Chondrocyte (in vitro differentiated cells): ENCODE measurements at regions not wholly inside any gene's neighbourhood (a gene's known extent, or its start where the extent isn't known, plus 50 kb on each side); places are given as distances from the start of the nearest gene placed in this dataset.

ENCODE experiments used
- DNase-seq: peaks from one replicate; pipeline ENCODE4 v3.0.0; 2021; ENCODE audit warnings: mixed read lengths, low spot score
- H3K27ac Mint-ChIP-seq: one replicate; pipeline ENCODE4 v1.8.0; 2021; ENCODE audit warnings: mild to moderate bottlenecking, moderate library complexity, mixed read lengths; ENCODE audit not compliant: unreplicated experiment
- H3K27me3 Mint-ChIP-seq: 2 replicates; pipeline ENCODE4 v1.8.0; 2021; ENCODE audit warnings: low read depth, mixed read lengths
- H3K36me3 Mint-ChIP-seq: 2 replicates; pipeline ENCODE4 v1.8.0; 2021; ENCODE audit warnings: low read depth, mixed read lengths
- H3K4me1 Mint-ChIP-seq: 2 replicates; pipeline ENCODE4 v1.8.0; 2021; ENCODE audit warnings: low read depth, mild to moderate bottlenecking, mixed read lengths
- H3K4me3 Mint-ChIP-seq: one replicate; pipeline ENCODE4 v1.8.0; 2021; ENCODE audit warnings: mild to moderate bottlenecking, moderate library complexity, mixed read lengths; ENCODE audit not compliant: unreplicated experiment
- H3K9me3 Mint-ChIP-seq: 2 replicates; pipeline ENCODE4 v1.8.0; 2021; ENCODE audit warnings: low read depth, mixed read lengths
- CTCF ChIP-seq: fragments of 200-600 bp; sonication (generic); IDR thresholded peaks from 2 replicates; pipeline ENCODE4 v1.5.0; 2021; ENCODE audit warnings: antibody characterized with exemption, mild to moderate bottlenecking, moderate library complexity

DNA sequence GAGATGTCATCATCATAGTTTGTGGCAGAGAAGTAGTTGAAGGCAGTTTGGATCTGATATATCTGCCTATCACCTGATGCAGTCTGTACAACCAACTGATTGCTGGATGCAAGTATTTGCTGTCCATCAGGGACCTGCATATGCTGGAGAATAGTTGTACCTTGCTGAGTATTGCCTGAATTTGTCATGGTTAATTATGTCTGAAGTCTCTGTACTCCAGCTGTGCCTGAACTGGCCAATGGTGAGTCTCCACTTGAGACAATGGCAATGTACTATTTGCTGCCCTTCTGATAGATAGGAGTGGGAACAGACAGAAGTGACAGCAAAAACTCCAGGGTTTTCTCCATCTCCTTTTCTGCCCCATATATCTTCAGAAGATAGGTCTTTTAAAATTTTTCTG is 531.5 kb downstream of the EPHA7 start:
- H3K4me3 Mint-ChIP-seq, result no peak overlapping the region
- no peaks in the 10 kb centered on the region for H3K4me1 Mint-ChIP-seq
- TF ChIP-seq CTCF, result no peak
- H3K27ac Mint-ChIP-seq, result no peak overlapping the region
- DNase-seq, result no peak
- no peaks in the 10 kb centered on the region for H3K36me3 Mint-ChIP-seq
- no peaks in the 10 kb centered on the region for H3K27me3 Mint-ChIP-seq
- peaks cover 31% of the 10 kb centered on the region for H3K9me3 Mint-ChIP-seq

DNA sequence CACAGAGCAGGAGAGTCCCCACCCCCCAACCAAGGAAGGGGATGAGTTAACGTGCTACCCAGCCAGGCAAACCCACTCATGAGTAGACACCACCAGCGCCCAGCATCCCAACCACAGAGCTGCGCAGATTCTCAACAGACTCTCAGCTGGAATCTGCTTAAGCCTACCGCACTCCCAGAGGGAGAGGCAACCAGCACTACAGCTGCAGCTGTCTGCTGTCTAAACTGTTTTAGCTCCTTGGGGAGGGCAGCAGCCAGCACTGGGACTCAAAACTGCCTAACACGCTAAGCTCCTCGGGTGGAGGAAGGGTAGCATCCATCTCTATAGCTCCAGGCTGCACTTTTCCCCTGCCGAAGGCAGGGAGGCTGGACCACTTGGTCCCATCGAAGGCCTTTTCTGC is 539.8 kb downstream of the EPHA7 start:
- no peak overlapping the region for H3K27ac Mint-ChIP-seq
- H3K4me3 Mint-ChIP-seq, result no peak overlapping the region
- DNase-seq, result no peak
- no peaks in the 10 kb centered on the region for H3K4me1 Mint-ChIP-seq
- H3K9me3 Mint-ChIP-seq, result peaks cover 51% of the 10 kb centered on the region
- no peak for TF ChIP-seq CTCF
- H3K27me3 Mint-ChIP-seq, result no peaks in the 10 kb centered on the region
- H3K36me3 Mint-ChIP-seq, result peaks cover 4% of the 10 kb centered on the region

DNA sequence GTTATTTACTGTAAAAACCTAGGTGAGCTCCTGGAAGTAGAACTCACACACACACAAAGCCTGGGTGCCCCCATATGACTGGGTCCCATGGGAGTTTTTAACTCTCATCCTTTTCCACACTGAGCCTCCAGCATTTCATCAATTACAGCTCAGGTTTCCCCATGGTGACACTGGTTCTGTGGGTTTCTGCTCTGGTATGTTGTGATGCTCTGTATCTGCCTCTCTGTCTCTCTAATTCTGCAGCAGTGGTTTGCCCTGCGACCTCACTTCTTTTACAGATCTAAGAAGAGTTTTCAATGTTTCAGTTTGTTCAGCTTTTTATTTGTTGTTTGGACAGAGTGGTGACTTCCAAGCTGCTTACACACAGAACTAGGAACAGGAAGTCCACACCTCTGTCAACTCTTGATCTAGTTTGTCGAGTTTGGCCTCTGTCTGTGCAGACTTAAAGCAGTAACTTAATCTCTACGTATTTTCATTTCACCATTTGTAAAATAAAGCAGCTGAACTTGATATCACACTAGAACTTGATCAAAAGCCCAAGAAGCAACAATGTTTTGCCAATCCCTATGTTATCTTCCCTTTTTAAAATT is 554.3 kb downstream of the EPHA7 start:
- no peak for DNase-seq
- no peaks in the 10 kb centered on the region for H3K27me3 Mint-ChIP-seq
- H3K4me1 Mint-ChIP-seq, result no peaks in the 10 kb centered on the region
- H3K27ac Mint-ChIP-seq, result no peak overlapping the region
- peaks cover 4% of the 10 kb centered on the region for H3K9me3 Mint-ChIP-seq
- H3K36me3 Mint-ChIP-seq, result no peaks in the 10 kb centered on the region
- no peak overlapping the region for H3K4me3 Mint-ChIP-seq
- no peak for TF ChIP-seq CTCF

DNA sequence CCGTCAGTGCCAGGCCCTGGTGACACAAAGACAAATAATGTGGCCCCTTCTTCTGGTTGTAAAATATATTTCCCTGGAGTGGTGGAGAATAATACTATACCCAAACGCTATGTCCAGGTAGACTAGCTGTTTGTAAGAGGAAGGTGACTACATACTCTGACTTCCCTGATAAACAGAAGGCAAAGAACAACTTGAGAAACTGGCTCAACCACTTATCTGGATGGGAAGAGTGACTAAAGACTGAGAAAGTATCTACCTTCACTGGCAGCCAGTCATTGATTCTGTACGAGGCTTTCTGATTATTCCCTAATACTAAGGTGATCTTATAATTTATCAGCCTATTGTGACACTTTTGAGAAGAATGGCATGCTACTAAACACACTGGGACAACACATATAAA is 569.7 kb downstream of the EPHA7 start:
- H3K4me1 Mint-ChIP-seq, result no peaks in the 10 kb centered on the region
- H3K27ac Mint-ChIP-seq, result no peak overlapping the region
- no peak for TF ChIP-seq CTCF
- H3K27me3 Mint-ChIP-seq, result peaks cover 2% of the 10 kb centered on the region
- H3K36me3 Mint-ChIP-seq, result no peaks in the 10 kb centered on the region
- no peak overlapping the region for H3K4me3 Mint-ChIP-seq
- no peak for DNase-seq
- peaks cover 3% of the 10 kb centered on the region for H3K9me3 Mint-ChIP-seq

GRCh38 chr6:92848901-92849300 is 570.5 kb downstream of the EPHA7 start:
- no peak for TF ChIP-seq CTCF
- Mint-ChIP-seq H3K27ac (no peak overlapping the region), H3K27me3 (peaks cover 1% of the 10 kb centered on the region), H3K36me3 (no peaks in the 10 kb centered on the region), H3K4me1 (no peaks in the 10 kb centered on the region), H3K9me3 (peaks cover 3% of the 10 kb centered on the region), H3K4me3 (no peak overlapping the region)
- no peak for DNase-seq
